Renal pelvis (tissue), 1 donor: ENCODE measurements at regions not wholly inside any gene's neighbourhood (a gene's known extent, or its start where the extent isn't known, plus 50 kb on each side); places are given as distances from the start of the nearest gene placed in this dataset.
"Not testable (repeated sequence)": the region's sequence is repeated elsewhere in the genome, so short reads cannot be mapped to it uniquely, and the experiment has no call there.

Experiments used
- DNase-seq: peaks from one replicate; pipeline ENCODE4 v3.0.0-alpha.2; 2013

GRCh38 chr10:78437998-78438906, 404.6 kb downstream of the RPS24 start:
- DNase-seq = no peak

- no peak for DNase-seq
Observed at GRCh38 chr10:78438907-78439809, 405.5 kb downstream of the RPS24 start.

GRCh38 chr10:78441010-78441409, 407.3 kb downstream of the RPS24 start:
- no peak for DNase-seq

- DNase-seq = no peak
Observed at GRCh38 chr10:78441694-78442093, 408.0 kb downstream of the RPS24 start.

- DNase-seq = no peak
Observed at GRCh38 chr10:78442836-78443550, 409.3 kb downstream of the RPS24 start.

- no peak for DNase-seq
Observed at GRCh38 chr10:78443900-78444571, 410.4 kb downstream of the RPS24 start.

- not testable (repeated sequence) for DNase-seq
Observed at GRCh38 chr10:78444741-78445140, 411.1 kb downstream of the RPS24 start.

GRCh38 chr10:78445308-78445707, 411.6 kb downstream of the RPS24 start:
- no peak for DNase-seq

- DNase-seq = no peak
Observed at GRCh38 chr10:78448470-78448869, 414.8 kb downstream of the RPS24 start.

GRCh38 chr10:78448994-78449418, 415.3 kb downstream of the RPS24 start:
- no peak for DNase-seq

GRCh38 chr10:78449554-78449953, 415.9 kb downstream of the RPS24 start:
- DNase-seq = no peak

- no peak for DNase-seq
Observed at GRCh38 chr10:78450239-78450638, 416.6 kb downstream of the RPS24 start.

GRCh38 chr10:78450807-78451485, 417.3 kb downstream of the RPS24 start:
- DNase-seq = no peak

- DNase-seq = no peak
Observed at GRCh38 chr10:78451592-78451991, 417.9 kb downstream of the RPS24 start.

- no peak for DNase-seq
Observed at GRCh38 chr10:78454123-78454645, 420.5 kb downstream of the RPS24 start.

- no peak for DNase-seq
Observed at GRCh38 chr10:78455236-78455635, 421.6 kb downstream of the RPS24 start.

- DNase-seq = no peak
Observed at GRCh38 chr10:78455811-78456210, 422.1 kb downstream of the RPS24 start.

GRCh38 chr10:78456649-78457400, 423.2 kb downstream of the RPS24 start:
- DNase-seq = no peak

GRCh38 chr10:78457804-78458482, 424.3 kb downstream of the RPS24 start:
- DNase-seq = no peak
